Astrocyte of the spinal cord (primary cell): ENCODE measurements at regions not wholly inside any gene's neighbourhood (a gene's known extent, or its start where the extent isn't known, plus 50 kb on each side); places are given as distances from the start of the nearest gene placed in this dataset.

Experiments
- DNase-seq: peaks from one replicate; pipeline ENCODE4 v3.0.0; 2011; ENCODE audit warnings: low read depth, low spot score
- H3K4me3 ChIP-seq: 2 replicates; pipeline ENCODE4 v1.5.1; 2011; ENCODE audit warnings: low read depth, mild to moderate bottlenecking, low read length, moderate library complexity
- in situ Hi-C: cut with HindIII; loops from 2 replicates; pipeline ENCODE4 v1.10.0; 2017; ENCODE audit warnings: low sequenced_read_pairs
- TF ChIP-seq, protein P1 (sequence below): IDR thresholded peaks from 2 replicates; pipeline ENCODE4 v1.5.1; 2012; ENCODE audit warnings: low read depth, mild to moderate bottlenecking, low read length, inconsistent platforms

DNA sequence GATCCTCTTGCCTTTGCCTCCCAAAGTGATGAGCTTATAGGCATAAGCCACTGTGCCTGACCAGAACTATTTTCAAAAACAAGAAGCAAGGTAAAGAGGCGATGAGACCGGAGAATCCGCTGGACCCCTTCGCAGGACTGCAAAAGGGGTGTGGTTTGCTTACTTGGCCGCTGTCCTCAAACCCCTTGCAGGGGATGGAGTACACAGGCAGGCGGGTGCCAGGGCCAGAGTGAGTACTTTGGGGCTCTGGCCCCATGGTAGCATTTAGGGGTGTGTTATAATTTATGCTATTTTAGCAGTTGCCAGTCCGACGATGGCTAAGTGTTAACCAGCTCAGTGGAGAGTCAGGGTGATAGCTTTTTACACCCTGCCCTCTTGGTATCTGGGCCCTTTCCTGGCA, 1454.9 kb downstream of the HACE1 start:
- TF ChIP-seq, protein P1, sequence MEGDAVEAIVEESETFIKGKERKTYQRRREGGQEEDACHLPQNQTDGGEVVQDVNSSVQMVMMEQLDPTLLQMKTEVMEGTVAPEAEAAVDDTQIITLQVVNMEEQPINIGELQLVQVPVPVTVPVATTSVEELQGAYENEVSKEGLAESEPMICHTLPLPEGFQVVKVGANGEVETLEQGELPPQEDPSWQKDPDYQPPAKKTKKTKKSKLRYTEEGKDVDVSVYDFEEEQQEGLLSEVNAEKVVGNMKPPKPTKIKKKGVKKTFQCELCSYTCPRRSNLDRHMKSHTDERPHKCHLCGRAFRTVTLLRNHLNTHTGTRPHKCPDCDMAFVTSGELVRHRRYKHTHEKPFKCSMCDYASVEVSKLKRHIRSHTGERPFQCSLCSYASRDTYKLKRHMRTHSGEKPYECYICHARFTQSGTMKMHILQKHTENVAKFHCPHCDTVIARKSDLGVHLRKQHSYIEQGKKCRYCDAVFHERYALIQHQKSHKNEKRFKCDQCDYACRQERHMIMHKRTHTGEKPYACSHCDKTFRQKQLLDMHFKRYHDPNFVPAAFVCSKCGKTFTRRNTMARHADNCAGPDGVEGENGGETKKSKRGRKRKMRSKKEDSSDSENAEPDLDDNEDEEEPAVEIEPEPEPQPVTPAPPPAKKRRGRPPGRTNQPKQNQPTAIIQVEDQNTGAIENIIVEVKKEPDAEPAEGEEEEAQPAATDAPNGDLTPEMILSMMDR: no peak
- H3K4me3 ChIP-seq: no peak overlapping the region
- in situ Hi-C loops: no loop called here
- DNase-seq: no peak

DNA sequence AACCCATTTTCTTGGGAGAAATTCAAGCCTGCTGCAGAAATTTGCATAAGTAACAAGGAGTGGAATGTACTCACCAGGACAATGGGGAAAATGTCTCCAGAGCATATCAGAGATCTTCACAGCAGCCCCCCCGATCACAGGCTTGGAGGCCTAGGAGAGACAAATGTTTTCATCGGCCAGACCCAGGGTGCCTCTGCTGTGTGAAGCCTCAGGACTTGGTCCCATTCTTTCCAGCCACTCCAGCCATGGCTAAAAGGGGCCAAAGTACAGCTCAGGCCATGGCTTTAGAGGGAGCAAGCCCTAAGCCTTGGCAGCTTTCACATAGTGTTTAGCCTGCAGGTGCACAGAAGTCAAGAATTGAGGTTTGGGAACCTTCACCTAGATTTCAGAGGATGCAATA, 1463.0 kb downstream of the HACE1 start:
- DNase-seq: no peak
- in situ Hi-C loops: no loop called here
- TF ChIP-seq, protein P1: no peak
- no peak overlapping the region for H3K4me3 ChIP-seq

DNA sequence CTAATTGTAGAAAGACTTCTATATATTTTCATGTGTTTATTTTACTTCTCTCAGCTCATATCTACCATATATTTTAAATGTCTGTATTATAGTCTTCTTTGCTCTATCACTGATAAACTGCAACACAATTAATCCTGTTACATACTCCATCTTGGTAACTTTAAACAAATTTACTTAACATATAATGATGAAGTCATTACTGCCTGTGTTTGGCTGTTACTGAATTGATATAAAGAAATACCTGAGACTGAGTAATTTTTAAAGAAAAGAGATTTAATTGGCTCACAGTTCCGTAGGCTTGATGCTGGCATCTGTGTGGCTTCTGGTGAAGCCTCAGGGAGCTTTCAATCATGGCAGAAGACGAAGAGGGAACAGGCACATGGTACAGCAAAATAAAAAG, 1480.4 kb downstream of the HACE1 start:
- H3K4me3 ChIP-seq: no peak overlapping the region
- TF ChIP-seq, protein P1: no peak
- in situ Hi-C loops: no loop called here
- no peak for DNase-seq

DNA sequence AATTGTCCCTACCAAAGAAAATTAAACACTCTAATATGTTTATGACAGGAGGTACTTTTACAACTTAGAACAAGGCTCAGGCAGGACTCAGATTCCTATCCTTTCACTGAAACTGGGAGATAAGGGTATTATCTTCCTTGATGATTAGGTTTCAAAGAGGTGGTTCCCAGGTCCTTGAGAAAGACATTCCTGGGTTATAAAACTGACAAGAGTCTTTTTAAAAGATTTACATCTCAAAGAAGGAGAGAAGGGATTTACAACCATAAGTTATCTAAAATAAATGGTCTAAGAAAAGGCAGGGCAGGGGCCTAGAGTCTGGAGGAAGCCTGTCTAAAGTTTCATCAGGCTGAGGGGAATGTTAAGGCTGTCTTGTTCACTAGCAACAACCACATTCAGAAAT, 1492.5 kb downstream of the HACE1 start:
- TF ChIP-seq, protein P1: no peak
- DNase-seq: no peak
- in situ Hi-C loops: no loop called here
- no peak overlapping the region for H3K4me3 ChIP-seq

DNA sequence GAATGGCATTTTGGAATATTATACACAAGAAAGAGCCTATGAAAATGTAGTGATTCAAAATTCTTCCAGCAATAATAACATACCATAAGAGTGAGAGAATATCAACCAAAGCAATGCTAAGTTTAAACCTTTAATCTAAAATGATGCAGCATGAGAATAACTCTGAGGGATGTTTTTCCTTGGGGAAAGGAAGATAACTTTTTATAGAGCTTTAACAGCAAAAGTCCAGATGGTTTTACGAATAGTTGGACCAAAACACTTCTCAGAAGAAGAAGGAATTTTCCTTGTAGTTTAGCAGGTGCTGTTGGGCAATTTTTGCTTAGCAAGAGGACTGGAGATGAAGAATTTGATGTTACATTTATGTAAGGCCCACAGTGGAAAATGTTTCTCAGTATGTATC, 1503.2 kb downstream of the HACE1 start:
- H3K4me3 ChIP-seq: no peak overlapping the region
- TF ChIP-seq, protein P1: no peak
- no peak for DNase-seq
- in situ Hi-C loops: no loop called here

DNA sequence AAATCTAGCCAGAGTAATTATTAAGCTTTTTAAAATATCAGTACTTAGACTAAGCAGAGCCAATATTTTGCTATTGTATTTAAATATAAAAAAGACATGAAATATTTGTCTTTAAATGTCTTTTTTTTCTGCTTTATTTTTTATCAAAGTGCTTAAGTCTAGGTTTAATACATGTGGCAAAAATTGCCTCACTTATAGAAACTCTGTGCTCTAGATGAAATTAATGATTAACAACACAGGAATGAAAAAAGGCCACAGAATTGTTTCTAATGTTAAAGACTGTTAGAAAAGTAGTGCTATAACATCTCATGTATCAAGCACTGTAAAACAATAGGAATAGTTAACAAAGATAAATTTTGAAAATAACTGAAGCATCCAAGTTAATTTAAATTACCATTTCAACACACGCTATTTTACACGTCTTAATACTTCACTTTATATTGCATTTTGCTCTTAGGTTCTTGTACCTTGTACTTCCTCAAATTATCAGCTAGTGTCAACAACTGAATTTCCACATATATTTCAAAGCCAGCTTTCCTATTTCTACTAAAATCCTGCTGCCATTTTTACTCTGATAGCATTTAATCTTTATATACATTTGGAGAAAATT, 1515.1 kb downstream of the HACE1 start:
- in situ Hi-C loops: no loop called here
- DNase-seq: no peak
- H3K4me3 ChIP-seq: no peak overlapping the region
- TF ChIP-seq, protein P1: no peak

DNA sequence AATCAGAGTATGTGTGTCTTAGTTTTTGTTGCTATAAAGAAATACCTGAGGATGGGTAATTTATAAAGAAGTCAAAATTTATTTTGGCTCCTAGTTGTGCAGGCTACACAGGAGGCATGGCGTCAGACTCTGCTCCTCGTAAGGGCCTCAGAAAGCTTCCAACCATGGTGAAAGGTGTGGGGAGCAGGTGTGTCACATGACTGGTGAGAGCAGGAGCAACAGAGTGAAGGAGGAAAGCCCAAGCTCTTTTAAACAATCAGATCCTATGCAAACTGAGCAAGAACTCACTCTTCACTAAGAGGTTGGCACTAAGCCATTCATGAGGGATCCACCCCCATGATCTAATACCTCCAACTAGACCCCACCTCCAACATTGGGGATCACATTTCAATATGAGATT, 1524.3 kb downstream of the HACE1 start:
- TF ChIP-seq, protein P1: no peak
- H3K4me3 ChIP-seq: no peak overlapping the region
- in situ Hi-C loops: no loop called here

More for the DNA sequence above, 1524.3 kb downstream of the HACE1 start:
- DNase-seq: no peak
